ENCODE measurements at regions not wholly inside any gene's neighbourhood (a gene's known extent, or its start where the extent isn't known, plus 50 kb on each side); places are given as distances from the start of the nearest gene placed in this dataset.

DNA sequence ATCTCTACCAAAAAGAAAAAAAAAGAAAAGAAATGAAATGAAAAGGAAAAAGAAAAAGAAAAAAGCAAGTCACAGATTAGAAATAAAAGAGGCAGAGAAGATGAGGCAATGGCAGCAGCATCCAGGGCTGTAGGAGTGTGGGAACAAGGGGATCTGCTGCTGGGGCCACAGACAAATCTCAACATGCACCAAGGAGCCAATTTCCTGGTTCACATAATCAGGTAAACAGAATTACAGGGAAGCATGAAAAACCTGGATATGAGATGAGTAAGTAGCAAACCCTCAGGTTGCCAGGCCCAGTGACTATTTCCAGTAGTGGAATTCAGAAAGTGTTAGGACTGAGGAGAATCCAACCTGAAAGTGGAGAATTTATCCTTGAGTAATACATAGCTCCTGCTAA lies 77.4 kb upstream of the ARHGAP28 start:
- TF ChIP-seq, protein P1, sequence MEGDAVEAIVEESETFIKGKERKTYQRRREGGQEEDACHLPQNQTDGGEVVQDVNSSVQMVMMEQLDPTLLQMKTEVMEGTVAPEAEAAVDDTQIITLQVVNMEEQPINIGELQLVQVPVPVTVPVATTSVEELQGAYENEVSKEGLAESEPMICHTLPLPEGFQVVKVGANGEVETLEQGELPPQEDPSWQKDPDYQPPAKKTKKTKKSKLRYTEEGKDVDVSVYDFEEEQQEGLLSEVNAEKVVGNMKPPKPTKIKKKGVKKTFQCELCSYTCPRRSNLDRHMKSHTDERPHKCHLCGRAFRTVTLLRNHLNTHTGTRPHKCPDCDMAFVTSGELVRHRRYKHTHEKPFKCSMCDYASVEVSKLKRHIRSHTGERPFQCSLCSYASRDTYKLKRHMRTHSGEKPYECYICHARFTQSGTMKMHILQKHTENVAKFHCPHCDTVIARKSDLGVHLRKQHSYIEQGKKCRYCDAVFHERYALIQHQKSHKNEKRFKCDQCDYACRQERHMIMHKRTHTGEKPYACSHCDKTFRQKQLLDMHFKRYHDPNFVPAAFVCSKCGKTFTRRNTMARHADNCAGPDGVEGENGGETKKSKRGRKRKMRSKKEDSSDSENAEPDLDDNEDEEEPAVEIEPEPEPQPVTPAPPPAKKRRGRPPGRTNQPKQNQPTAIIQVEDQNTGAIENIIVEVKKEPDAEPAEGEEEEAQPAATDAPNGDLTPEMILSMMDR (IDR thresholded peaks at IDR 0.05; ENCODE audit: low read depth, low read length, poor library complexity, severe bottlenecking) = no peak
- no peak for TF ChIP-seq EZH2phosphoT487 (IDR thresholded peaks at IDR 0.05; ENCODE audit: borderline replicate concordance, low read length)

All from DOHH2 (cell line).